Right renal cortex interstitium (tissue), 3 donors: ENCODE measurements at regions not wholly inside any gene's neighbourhood (a gene's known extent, or its start where the extent isn't known, plus 50 kb on each side); places are given as distances from the start of the nearest gene placed in this dataset.
A peak's percentile ranks its signal among the peaks of the same experiment; 100 is the strongest.

Source experiments
- DNase-seq, 3 donors: peaks; one replicate each; pipeline ENCODE4 v3.0.0-alpha.2; 2013; ENCODE audit warnings: low read depth in 3 of 3, low spot score in 2 of 3

- DNase-seq, result no peak
These were observed 316.9 kb upstream of the ZEB2 start for GRCh38 chr2:144836635-144837350.

- no peak for DNase-seq
These were observed 315.9 kb upstream of the ZEB2 start for GRCh38 chr2:144835634-144836350.

- DNase-seq, result peak; percentile 23 to 47 (median 39)
These were observed 315.2 kb upstream of the ZEB2 start for GRCh38 chr2:144834998-144835633.

- DNase-seq, result no peak
These were observed 314.4 kb upstream of the ZEB2 start for GRCh38 chr2:144834363-144834762.

GRCh38 chr2:144833075-144833637, 313.2 kb upstream of the ZEB2 start:
- DNase-seq, result no peak

- no peak for DNase-seq
These were observed 312.1 kb upstream of the ZEB2 start for GRCh38 chr2:144832048-144832447.

GRCh38 chr2:144830543-144830942, 310.6 kb upstream of the ZEB2 start:
- no peak for DNase-seq

GRCh38 chr2:144827404-144827803, 307.5 kb upstream of the ZEB2 start:
- DNase-seq, result no peak

- no peak for DNase-seq
These were observed 306.2 kb upstream of the ZEB2 start for GRCh38 chr2:144826105-144826504.

- DNase-seq, result no peak
These were observed 305.6 kb upstream of the ZEB2 start for GRCh38 chr2:144825331-144826020.

- no peak for DNase-seq
These were observed 304.6 kb upstream of the ZEB2 start for GRCh38 chr2:144824306-144825080.

GRCh38 chr2:144822966-144823365, 303.0 kb upstream of the ZEB2 start:
- no peak for DNase-seq

GRCh38 chr2:144812288-144812687, 292.4 kb upstream of the ZEB2 start:
- DNase-seq, result no peak

GRCh38 chr2:144801766-144802165, 281.8 kb upstream of the ZEB2 start:
- DNase-seq, result no peak

- no peak for DNase-seq
These were observed 281.4 kb upstream of the ZEB2 start for GRCh38 chr2:144801325-144801724.

GRCh38 chr2:144798989-144799388, 279.1 kb upstream of the ZEB2 start:
- DNase-seq, result no peak

GRCh38 chr2:144798034-144798433, 278.1 kb upstream of the ZEB2 start:
- DNase-seq, result peak in 1 of 3 donors; percentile 7

GRCh38 chr2:144796936-144797335, 277.0 kb upstream of the ZEB2 start:
- peak; percentile 53 to 69 (median 59) for DNase-seq

- DNase-seq, result no peak
These were observed 276.2 kb upstream of the ZEB2 start for GRCh38 chr2:144796164-144796563.

GRCh38 chr2:144785253-144785652, 265.3 kb upstream of the ZEB2 start:
- DNase-seq, result no peak
